ENCODE measurements at regions not wholly inside any gene's neighbourhood (a gene's known extent, or its start where the extent isn't known, plus 50 kb on each side); places are given as distances from the start of the nearest gene placed in this dataset.

GRCh38 chr7:118755067-118755625 is 530.6 kb downstream of the ANKRD7 start:
- no peak for TF ChIP-seq CTCF (IDR thresholded peaks at IDR 0.05; ENCODE audit: low read depth, low read length, missing control alignments)
- DNase-seq (ENCODE audit: low read depth), result no peak
- no peak overlapping the region for H3K4me3 ChIP-seq (ENCODE audit: low read depth, low read length)

- no peak for DNase-seq (ENCODE audit: low read depth)
- no peak overlapping the region for H3K4me3 ChIP-seq (ENCODE audit: low read depth, low read length)
- no peak for TF ChIP-seq CTCF (IDR thresholded peaks at IDR 0.05; ENCODE audit: low read depth, low read length, missing control alignments)
Measured at GRCh38 chr7:118757066-118757465, 532.6 kb downstream of the ANKRD7 start.

- no peak for DNase-seq (ENCODE audit: low read depth)
- TF ChIP-seq CTCF (IDR thresholded peaks at IDR 0.05; ENCODE audit: low read depth, low read length, missing control alignments), result no peak
Measured at GRCh38 chr7:118758582-118758981, 534.1 kb downstream of the ANKRD7 start.

GRCh38 chr7:118759921-118760320 is 535.4 kb downstream of the ANKRD7 start:
- no peak for TF ChIP-seq CTCF (IDR thresholded peaks at IDR 0.05; ENCODE audit: low read depth, low read length, missing control alignments)
- no peak overlapping the region for H3K4me3 ChIP-seq (ENCODE audit: low read depth, low read length)
- DNase-seq (ENCODE audit: low read depth), result no peak

More at GRCh38 chr7:118758582-118758981, 534.1 kb downstream of the ANKRD7 start:
- no peak overlapping the region for H3K4me3 ChIP-seq (ENCODE audit: low read depth, low read length)

GRCh38 chr7:118762451-118762850 is 537.9 kb downstream of the ANKRD7 start:
- no peak for DNase-seq (ENCODE audit: low read depth)
- TF ChIP-seq CTCF (IDR thresholded peaks at IDR 0.05; ENCODE audit: low read depth, low read length, missing control alignments), result no peak
- H3K4me3 ChIP-seq (ENCODE audit: low read depth, low read length), result no peak overlapping the region

GRCh38 chr7:118764221-118764620 is 539.7 kb downstream of the ANKRD7 start:
- DNase-seq (ENCODE audit: low read depth), result no peak
- no peak for TF ChIP-seq CTCF (IDR thresholded peaks at IDR 0.05; ENCODE audit: low read depth, low read length, missing control alignments)

GRCh38 chr7:118771672-118772071 is 547.2 kb downstream of the ANKRD7 start:
- H3K4me3 ChIP-seq (ENCODE audit: low read depth, low read length), result no peak overlapping the region
- no peak for DNase-seq (ENCODE audit: low read depth)
- TF ChIP-seq CTCF (IDR thresholded peaks at IDR 0.05; ENCODE audit: low read depth, low read length, missing control alignments), result no peak

More at GRCh38 chr7:118764221-118764620, 539.7 kb downstream of the ANKRD7 start:
- no peak overlapping the region for H3K4me3 ChIP-seq (ENCODE audit: low read depth, low read length)

Measured in GM12864 (cell line).